Caco-2 (cell line): ENCODE measurements at regions not wholly inside any gene's neighbourhood (a gene's known extent, or its start where the extent isn't known, plus 50 kb on each side); places are given as distances from the start of the nearest gene placed in this dataset.

ENCODE experiments used
- BruUV-seq: library from RNA; stranded (reverse); fragments of 400-500 nt; replicated peaks from 2 replicates; lab custom pipeline; 2021; lab: Mats Ljungman, UMichigan
- CTCF ChIA-PET: fragments of 300-600 bp; sonication (Branson Sonifier 250); formaldehyde crosslinking; loops from one replicate; lab custom pipeline; 2022; ENCODE audit warnings: antibody characterized with exemption; lab: Charles Lee
- POLR2A ChIA-PET: fragments of 300-600 bp; sonication (Branson Sonifier 250); formaldehyde crosslinking; loops from one replicate; lab custom pipeline; 2022; ENCODE audit warnings: antibody characterized with exemption; lab: Charles Lee
- DNase-seq, 2 experiments: peaks; one replicate each; pipeline versions ENCODE4 v3.0.0 to v3.0.0-alpha.2; 2020 to 2022
- H3K27me3 ChIP-seq: replicated peaks from 2 replicates; pipeline ENCODE4 v1.6.0; 2011; ENCODE audit warnings: low read length; ENCODE audit not compliant: control insufficient read depth, insufficient read depth
- H3K36me3 ChIP-seq: 2 replicates; pipeline ENCODE4 v1.5.1; 2011; ENCODE audit warnings: low read length; ENCODE audit not compliant: control insufficient read depth, insufficient read depth
- H3K4me1 ChIP-seq: fragments of 250-450 bp; sonication (Bioruptor Pico); 2 replicates; pipeline ENCODE4 v1.5.1; 2020; ENCODE audit warnings: mild to moderate bottlenecking
- H3K4me3 ChIP-seq: 2 replicates; pipeline ENCODE4 v1.5.1; 2011; ENCODE audit warnings: low read depth, mild to moderate bottlenecking, control low read depth, low read length
- H3K9me3 ChIP-seq: fragments of 250-450 bp; sonication (Bioruptor Pico); 2 replicates; pipeline ENCODE4 v1.5.1; 2020; ENCODE audit warnings: mild to moderate bottlenecking, moderate library complexity
- H3K27ac Mint-ChIP-seq: one replicate; pipeline ENCODE4 v1.8.0; 2022; ENCODE audit warnings: mixed read lengths; ENCODE audit not compliant: unreplicated experiment
- H3K27me3 Mint-ChIP-seq: one replicate; pipeline ENCODE4 v1.8.0; 2022; ENCODE audit warnings: mixed read lengths; ENCODE audit not compliant: insufficient read depth, unreplicated experiment
- H3K36me3 Mint-ChIP-seq: one replicate; pipeline ENCODE4 v1.8.0; 2022; ENCODE audit warnings: mild to moderate bottlenecking, mixed read lengths; ENCODE audit not compliant: insufficient read depth, unreplicated experiment
- H3K4me1 Mint-ChIP-seq: one replicate; pipeline ENCODE4 v1.8.0; 2022; ENCODE audit warnings: low read depth, mixed read lengths; ENCODE audit not compliant: unreplicated experiment
- H3K4me3 Mint-ChIP-seq: one replicate; pipeline ENCODE4 v1.8.0; 2022; ENCODE audit warnings: mild to moderate bottlenecking, moderate library complexity, mixed read lengths; ENCODE audit not compliant: unreplicated experiment
- H3K9me3 Mint-ChIP-seq: one replicate; pipeline ENCODE4 v1.8.0; 2022; ENCODE audit warnings: mixed read lengths; ENCODE audit not compliant: unreplicated experiment
- CTCF ChIP-seq, 2 experiments: fragments of 200-600 bp in 1 of 2; IDR thresholded peaks; 1 replicate in 1 of 2; 2 replicates in 1 of 2; pipeline versions ENCODE4 v1.5.1 to v1.8.0; 2011 to 2022; ENCODE audit warnings: antibody characterized with exemption in 1 of 2, control low read depth in 1 of 2, inconsistent platforms in 1 of 2, low read depth in 1 of 2, low read length in 1 of 2, mild to moderate bottlenecking in 1 of 2, moderate library complexity in 1 of 2; ENCODE audit not compliant: insufficient read depth in 1 of 2, severe bottlenecking in 1 of 2, unreplicated experiment in 1 of 2
- intact Hi-C: fragments of 100-400 bp; cut with micrococcal nuclease; formaldehyde crosslinking; loops from one replicate; pipeline ENCODE4 v1.10.0; 2022; ENCODE audit not compliant: unreplicated experiment

DNA sequence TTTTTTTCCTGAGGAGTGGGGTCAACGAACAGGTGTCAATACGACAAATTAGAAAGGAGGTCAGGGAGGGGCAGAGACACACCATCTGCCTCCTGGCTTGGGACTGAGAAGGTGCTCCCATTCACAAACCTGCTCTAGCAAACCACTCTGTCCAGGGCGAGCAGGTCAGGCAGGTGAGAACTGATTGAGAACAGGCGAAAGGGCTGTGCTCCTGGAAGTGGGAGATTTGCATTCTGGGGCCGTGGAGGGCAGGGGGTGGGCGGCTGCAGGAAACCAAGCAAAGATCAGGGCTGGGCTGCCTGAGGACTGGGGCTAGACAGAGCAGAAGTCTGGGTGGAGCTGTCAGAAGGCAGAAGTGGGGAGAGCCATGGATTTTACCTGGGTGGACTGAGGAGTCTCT is 98.9 kb upstream of the NLRP1 start:
- ChIA-PET CTCF (no interaction called here), POLR2A (no interaction called here)
- intact Hi-C loops: no loop called here
- Mint-ChIP-seq H3K9me3 (no peaks in the 10 kb centered on the region), H3K4me1 (no peaks in the 10 kb centered on the region), H3K27me3 (peaks cover 4% of the 10 kb centered on the region), H3K4me3 (no peak overlapping the region), H3K36me3 (no peaks in the 10 kb centered on the region), H3K27ac (no peak overlapping the region)
- Histone ChIP-seq H3K36me3 (no peaks in the 10 kb centered on the region), H3K27me3 (no peaks in the 10 kb centered on the region; the same call in 1 of the 2 replicates), H3K4me3 (no peak overlapping the region), H3K9me3 (no peaks in the 10 kb centered on the region), H3K4me1 (no peaks in the 10 kb centered on the region)
- BruUV-seq: no TSS peak
- TF ChIP-seq CTCF (IDR thresholded peaks at IDR 0.05; ENCODE audit: insufficient read depth in 1 of 2, low read depth in 1 of 2, low read length in 1 of 2, severe bottlenecking in 1 of 2, unreplicated experiment in 1 of 2): no peak
- DNase-seq: no peak

GRCh38 chr17:5686074-5686635 is 101.8 kb upstream of the NLRP1 start:
- Mint-ChIP-seq H3K27ac (no peak overlapping the region), H3K36me3 (peaks cover 6% of the 10 kb centered on the region), H3K9me3 (no peaks in the 10 kb centered on the region), H3K27me3 (peaks cover 9% of the 10 kb centered on the region), H3K4me3 (no peak overlapping the region), H3K4me1 (no peaks in the 10 kb centered on the region)
- BruUV-seq: no TSS peak
- H3K9me3 ChIP-seq: no peaks in the 10 kb centered on the region
- ChIA-PET CTCF (no interaction called here), POLR2A (no interaction called here)
- no peaks in the 10 kb centered on the region for H3K36me3 ChIP-seq
- no peak for TF ChIP-seq CTCF (IDR thresholded peaks at IDR 0.05; ENCODE audit: insufficient read depth in 1 of 2, low read depth in 1 of 2, low read length in 1 of 2, severe bottlenecking in 1 of 2, unreplicated experiment in 1 of 2)
- DNase-seq: no peak
- H3K27me3 ChIP-seq: no peaks in the 10 kb centered on the region; the same call in 1 of the 2 replicates
- no peaks in the 10 kb centered on the region for H3K4me1 ChIP-seq
- intact Hi-C loops: no loop called here
- no peak overlapping the region for H3K4me3 ChIP-seq

GRCh38 chr17:5687646-5688045 is 103.3 kb upstream of the NLRP1 start:
- ChIA-PET CTCF (no interaction called here), POLR2A (no interaction called here)
- no peak for TF ChIP-seq CTCF (IDR thresholded peaks at IDR 0.05; ENCODE audit: insufficient read depth in 1 of 2, low read depth in 1 of 2, low read length in 1 of 2, severe bottlenecking in 1 of 2, unreplicated experiment in 1 of 2)
- Histone ChIP-seq H3K9me3 (no peaks in the 10 kb centered on the region), H3K36me3 (no peaks in the 10 kb centered on the region), H3K27me3 (no peaks in the 10 kb centered on the region; the same call in 1 of the 2 replicates), H3K4me3 (no peak overlapping the region), H3K4me1 (no peaks in the 10 kb centered on the region)
- BruUV-seq: no TSS peak
- Mint-ChIP-seq H3K4me3 (no peak overlapping the region), H3K27ac (no peak overlapping the region), H3K9me3 (no peaks in the 10 kb centered on the region), H3K4me1 (no peaks in the 10 kb centered on the region), H3K27me3 (peaks cover 9% of the 10 kb centered on the region), H3K36me3 (peaks cover 6% of the 10 kb centered on the region)
- intact Hi-C loops: no loop called here
- DNase-seq: no peak
